H9 (cell line): ENCODE measurements at regions not wholly inside any gene's neighbourhood (a gene's known extent, or its start where the extent isn't known, plus 50 kb on each side); places are given as distances from the start of the nearest gene placed in this dataset.

Experiments
- DNase-seq: peaks from one replicate; pipeline ENCODE4 v3.0.0-alpha.2; 2017
- H2AFZ ChIP-seq: one replicate; pipeline ENCODE4 v1.6.1; 2013; ENCODE audit warnings: mild to moderate bottlenecking, low read length, control low read depth, moderate library complexity
- H2AK5ac ChIP-seq: 2 replicates; pipeline ENCODE4 v1.6.1; 2013; ENCODE audit warnings: low read length, control low read depth, mixed read lengths; ENCODE audit not compliant: insufficient read length
- H2BK120ac ChIP-seq: one replicate; pipeline ENCODE4 v1.6.1; 2013; ENCODE audit warnings: low read depth, mild to moderate bottlenecking, low read length, control low read depth, inconsistent platforms; ENCODE audit not compliant: poor library complexity, severe bottlenecking
- H2BK12ac ChIP-seq: 2 replicates; pipeline ENCODE4 v1.6.1; 2013; ENCODE audit warnings: low read length, control low read depth, mixed read lengths, low read depth; ENCODE audit not compliant: insufficient read length
- H2BK15ac ChIP-seq: 2 replicates; pipeline ENCODE4 v1.6.1; 2013; ENCODE audit warnings: low read depth, low read length, control low read depth
- H2BK20ac ChIP-seq: one replicate; pipeline ENCODE4 v1.6.1; 2013; ENCODE audit warnings: low read depth, mild to moderate bottlenecking, low read length, control low read depth, inconsistent platforms; ENCODE audit not compliant: poor library complexity, severe bottlenecking
- H2BK5ac ChIP-seq: 2 replicates; pipeline ENCODE4 v1.6.1; 2013; ENCODE audit warnings: low read length, control low read depth, mixed read lengths; ENCODE audit not compliant: insufficient read length
- H3K14ac ChIP-seq: 2 replicates; pipeline ENCODE4 v1.6.1; 2013; ENCODE audit warnings: low read length, control low read depth; ENCODE audit not compliant: insufficient read depth
- H3K18ac ChIP-seq: 2 replicates; pipeline ENCODE4 v1.6.1; 2013; ENCODE audit warnings: low read depth, mild to moderate bottlenecking, mixed read lengths, low read length, control low read depth; ENCODE audit not compliant: insufficient read length
- H3K23ac ChIP-seq: 2 replicates; pipeline ENCODE4 v1.6.1; 2013; ENCODE audit warnings: low read length, control low read depth, mixed read lengths, low read depth; ENCODE audit not compliant: insufficient read length
- H3K23me2 ChIP-seq: 2 replicates; pipeline ENCODE4 v1.6.1; 2013; ENCODE audit warnings: low read depth, mild to moderate bottlenecking, mixed read lengths, low read length, control low read depth; ENCODE audit not compliant: insufficient read length, poor library complexity, severe bottlenecking
- H3K27ac ChIP-seq: 2 replicates; pipeline ENCODE4 v1.5.1; 2013; ENCODE audit warnings: low read length, control low read depth, mixed read lengths, low read depth; ENCODE audit not compliant: insufficient read length
- H3K27me3 ChIP-seq: 2 replicates; pipeline ENCODE4 v1.6.1; 2013; ENCODE audit warnings: low read length, control low read depth, inconsistent platforms; ENCODE audit not compliant: insufficient read depth
- H3K4ac ChIP-seq: 2 replicates; pipeline ENCODE4 v1.6.1; 2013; ENCODE audit warnings: low read depth, mild to moderate bottlenecking, control low read depth, inconsistent platforms, low read length, moderate library complexity
- H3K4me1 ChIP-seq: 2 replicates; pipeline ENCODE4 v1.6.1; 2013; ENCODE audit warnings: low read length, control low read depth, inconsistent platforms; ENCODE audit not compliant: insufficient read depth
- H3K4me2 ChIP-seq: 2 replicates; pipeline ENCODE4 v1.6.1; 2013; ENCODE audit warnings: low read length, control low read depth, mixed read lengths; ENCODE audit not compliant: insufficient read length, insufficient read depth
- H3K56ac ChIP-seq: 2 replicates; pipeline ENCODE4 v1.6.1; 2013; ENCODE audit warnings: low read depth, mild to moderate bottlenecking, mixed read lengths, low read length, control low read depth; ENCODE audit not compliant: insufficient read length
- H3K79me1 ChIP-seq: 2 replicates; pipeline ENCODE4 v1.6.1; 2013; ENCODE audit warnings: low read depth, mild to moderate bottlenecking, moderate library complexity, low read length, control low read depth, inconsistent platforms; ENCODE audit not compliant: insufficient read depth, poor library complexity, severe bottlenecking
- H3K79me2 ChIP-seq: 2 replicates; pipeline ENCODE4 v1.6.1; 2013; ENCODE audit warnings: low read length, control low read depth, inconsistent platforms; ENCODE audit not compliant: insufficient read depth
- H3K9ac ChIP-seq: 2 replicates; pipeline ENCODE4 v1.6.1; 2013; ENCODE audit warnings: low read length, control low read depth, mixed read lengths; ENCODE audit not compliant: insufficient read length; ENCODE audit errors: extremely low read depth
- H3K9me3 ChIP-seq: one replicate; pipeline ENCODE4 v1.6.1; 2013; ENCODE audit warnings: low read depth, low read length, inconsistent platforms; ENCODE audit not compliant: control insufficient read depth
- H3T11ph ChIP-seq: one replicate; pipeline ENCODE4 v1.6.1; 2013; ENCODE audit warnings: mild to moderate bottlenecking, low read length, control low read depth, inconsistent platforms
- H4K20me1 ChIP-seq: one replicate; pipeline ENCODE4 v1.6.1; 2013; ENCODE audit not compliant: control insufficient read depth, insufficient read length, insufficient read depth
- H4K5ac ChIP-seq: 2 replicates; pipeline ENCODE4 v1.6.1; 2013; ENCODE audit warnings: low read depth, mild to moderate bottlenecking, mixed read lengths, low read length, control low read depth; ENCODE audit not compliant: insufficient read length
- H4K8ac ChIP-seq: replicated peaks from 2 replicates; pipeline ENCODE4 v1.6.1; 2013; ENCODE audit warnings: low read length, control low read depth, mixed read lengths, low read depth; ENCODE audit not compliant: insufficient read length
- H4K91ac ChIP-seq: 2 replicates; pipeline ENCODE4 v1.6.1; 2013; ENCODE audit warnings: low read depth, mild to moderate bottlenecking, moderate library complexity, mixed read lengths, low read length, control low read depth; ENCODE audit not compliant: insufficient read length
- H3K27ac Mint-ChIP-seq, 3 experiments: 2 replicates in 2 of 3; 3 replicates in 1 of 3; pipeline ENCODE4 v1.8.0; 2020 to 2021; ENCODE audit warnings: mixed read lengths in 3 of 3, mild to moderate bottlenecking in 1 of 3, moderate library complexity in 1 of 3
- H3K27me3 Mint-ChIP-seq: 2 replicates; pipeline ENCODE4 v1.8.0; 2021; ENCODE audit warnings: low read depth, mild to moderate bottlenecking, moderate library complexity, mixed read lengths
- H3K36me3 Mint-ChIP-seq, 3 experiments: 2 replicates in 2 of 3; 3 replicates in 1 of 3; pipeline ENCODE4 v1.8.0; 2020 to 2021; ENCODE audit warnings: low read depth in 3 of 3, mixed read lengths in 3 of 3; ENCODE audit not compliant: insufficient read depth in 1 of 3
- H3K4me1 Mint-ChIP-seq, 2 experiments: 2 replicates each; pipeline ENCODE4 v1.8.0; 2020; ENCODE audit warnings: mixed read lengths in 2 of 2
- H3K4me3 Mint-ChIP-seq, 2 experiments: 2 replicates in 1 of 2; 3 replicates in 1 of 2; pipeline ENCODE4 v1.8.0; 2020 to 2021; ENCODE audit warnings: mild to moderate bottlenecking in 2 of 2, mixed read lengths in 2 of 2, moderate library complexity in 1 of 2
- H3K9me3 Mint-ChIP-seq, 2 experiments: 2 replicates in 1 of 2; 3 replicates in 1 of 2; pipeline ENCODE4 v1.8.0; 2020; ENCODE audit warnings: mild to moderate bottlenecking in 2 of 2, mixed read lengths in 2 of 2, moderate library complexity in 1 of 2
- CTCF ChIP-seq: fragments of 200-600 bp; sonication (generic); conservative IDR thresholded peaks from 3 replicates; pipeline ENCODE4 v1.8.0; 2021; ENCODE audit warnings: antibody characterized with exemption, mild to moderate bottlenecking
- WGBS: extraction: QIAGEN DNeasy Blood & Tissue Kit; methylation state at CpG from one replicate; pipeline ENCODE4 v1.1.7; 2013; ENCODE audit warnings: missing lambda C conversion rate, low lambda C conversion rate, mixed read lengths; ENCODE audit not compliant: insufficient read length; ENCODE audit errors: extremely low coverage; 5-methylcytosine and 5-hydroxymethylcytosine counted together

GRCh38 chr4:149983931-149984330, 94.3 kb upstream of the DCLK2 start:
- H2BK5ac ChIP-seq, result no peak overlapping the region
- no peak overlapping the region for H2AFZ ChIP-seq
- WGBS, result no CpG with 5 or more reads among the region's 3 CpGs
- no peaks in the 10 kb centered on the region for H4K20me1 ChIP-seq
- H3K23me2 ChIP-seq, result no peaks in the 10 kb centered on the region
- H2BK15ac ChIP-seq, result no peak overlapping the region
- no peaks in the 10 kb centered on the region for H3K36me3 Mint-ChIP-seq
- no peak for TF ChIP-seq CTCF
- H3T11ph ChIP-seq, result no peak overlapping the region
- H4K5ac ChIP-seq, result no peak overlapping the region
- H3K4me1 ChIP-seq, result no peaks in the 10 kb centered on the region
- no peak overlapping the region for H3K4me2 ChIP-seq
- peaks cover 10 to 13% of the 10 kb centered on the region in 2 experiments; a peak in 3 of 4 replicates for H3K4me1 Mint-ChIP-seq
- no peaks in the 10 kb centered on the region for H3K79me2 ChIP-seq
- DNase-seq, result no peak
- H3K27ac ChIP-seq, result no peak overlapping the region
- no peaks in the 10 kb centered on the region for H3K79me1 ChIP-seq
- no peak overlapping the region for H3K56ac ChIP-seq
- H2BK120ac ChIP-seq, result no peak overlapping the region
- H4K8ac ChIP-seq, result no peak overlapping the region
- H3K27me3 ChIP-seq, result no peaks in the 10 kb centered on the region
- no peak overlapping the region for H3K14ac ChIP-seq
- H3K9me3 Mint-ChIP-seq, result no peaks in the 10 kb centered on the region; a peak in 1 of 5 replicates
- H2BK20ac ChIP-seq, result no peak overlapping the region
- no peaks in the 10 kb centered on the region for H3K27me3 Mint-ChIP-seq
- no peak overlapping the region for H3K4me3 Mint-ChIP-seq
- H2AK5ac ChIP-seq, result no peak overlapping the region
- no peak overlapping the region for H3K4ac ChIP-seq
- H3K27ac Mint-ChIP-seq, result no peak overlapping the region
- H3K9ac ChIP-seq, result no peak overlapping the region
- no peak overlapping the region for H4K91ac ChIP-seq
- no peak overlapping the region for H3K23ac ChIP-seq
- H3K18ac ChIP-seq, result no peak overlapping the region
- no peak overlapping the region for H2BK12ac ChIP-seq
- no peaks in the 10 kb centered on the region for H3K9me3 ChIP-seq
